ENCODE measurements at regions not wholly inside any gene's neighbourhood (a gene's known extent, or its start where the extent isn't known, plus 50 kb on each side); places are given as distances from the start of the nearest gene placed in this dataset.
"Not testable (repeated sequence)": the region's sequence is repeated elsewhere in the genome, so short reads cannot be mapped to it uniquely, and the experiment has no call there.

DNA sequence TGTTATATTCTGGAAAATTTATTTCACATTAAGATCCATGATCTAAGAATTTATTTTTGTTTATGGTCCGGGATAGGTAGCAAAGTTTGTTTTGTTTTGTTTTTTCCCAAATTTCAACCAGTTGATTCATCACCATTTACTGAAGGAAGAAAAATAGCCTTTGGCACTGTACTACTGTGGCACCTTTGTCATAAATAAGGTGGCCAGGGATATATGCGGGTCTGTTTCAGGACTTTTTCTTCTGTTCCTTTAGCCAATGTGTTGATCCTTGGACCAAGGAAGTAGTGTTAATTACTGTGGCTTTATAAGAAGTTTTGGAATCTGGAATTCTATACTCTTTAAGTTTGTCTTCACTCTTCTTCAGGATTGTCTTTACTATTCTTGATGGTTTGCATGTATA is 171.7 kb downstream of the FAXC start:
- H3K4me3 Mint-ChIP-seq = no peak overlapping the region
- no peaks in the 10 kb centered on the region for H3K4me1 Mint-ChIP-seq (ENCODE audit: low read depth)
- H3K36me3 Mint-ChIP-seq (ENCODE audit: low read depth) = no peaks in the 10 kb centered on the region
- no peaks in the 10 kb centered on the region for H3K27me3 Mint-ChIP-seq (ENCODE audit: low read depth)
- H3K9me3 Mint-ChIP-seq (ENCODE audit: insufficient read depth) = peaks cover 9% of the 10 kb centered on the region
- POLR2A ChIA-PET = no interaction called here
- ATAC-seq (no peak), DNase-seq (no peak)
- CTCF ChIA-PET = no interaction called here
- H3K27ac Mint-ChIP-seq = no peak overlapping the region

DNA sequence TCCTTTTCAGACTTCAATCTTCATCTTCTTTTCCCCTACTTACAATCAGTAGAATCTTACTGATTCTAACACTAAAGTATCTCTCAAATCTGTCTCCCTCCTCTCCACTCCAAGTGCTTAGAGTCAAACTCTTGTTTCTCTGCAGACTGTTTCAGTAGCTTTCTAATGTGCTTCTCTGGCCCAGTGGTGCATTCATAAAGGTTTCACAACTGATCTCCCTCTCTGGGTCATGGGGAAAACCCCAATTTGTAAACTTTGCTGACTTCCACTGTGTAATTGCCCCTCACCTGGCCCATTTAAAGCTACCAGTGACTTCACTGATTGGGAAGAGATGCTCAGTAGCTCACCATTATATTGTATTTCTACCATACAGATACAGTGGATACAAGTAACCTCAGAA is 183.6 kb downstream of the FAXC start:
- POLR2A ChIA-PET = no interaction called here
- no peaks in the 10 kb centered on the region for H3K4me1 Mint-ChIP-seq (ENCODE audit: low read depth)
- H3K27me3 Mint-ChIP-seq (ENCODE audit: low read depth) = no peaks in the 10 kb centered on the region
- H3K4me3 Mint-ChIP-seq = no peak overlapping the region
- no peak for DNase-seq
- CTCF ChIA-PET = no interaction called here
- H3K36me3 Mint-ChIP-seq (ENCODE audit: low read depth) = no peaks in the 10 kb centered on the region
- ATAC-seq = no peak
- no peaks in the 10 kb centered on the region for H3K9me3 Mint-ChIP-seq (ENCODE audit: insufficient read depth)
- H3K27ac Mint-ChIP-seq = no peak overlapping the region

DNA sequence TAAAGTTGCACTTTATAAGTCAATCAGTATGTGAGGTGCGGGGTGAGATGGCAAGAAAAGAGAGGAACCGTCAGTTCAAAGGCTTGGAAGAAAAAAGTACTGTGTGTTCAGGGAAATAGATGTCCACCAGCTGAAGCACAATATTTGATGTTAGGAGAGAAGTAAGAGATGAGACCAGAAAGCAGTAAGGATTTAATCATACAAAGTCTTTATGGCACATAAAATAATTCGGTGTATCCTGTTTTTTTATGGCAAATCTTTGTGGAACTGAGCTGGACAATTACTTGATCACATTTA is 197.2 kb downstream of the FAXC start:
- no peak overlapping the region for H3K27ac Mint-ChIP-seq
- no peak overlapping the region for H3K4me3 Mint-ChIP-seq
- no peak for ATAC-seq
- no peaks in the 10 kb centered on the region for H3K36me3 Mint-ChIP-seq (ENCODE audit: low read depth)
- H3K27me3 Mint-ChIP-seq (ENCODE audit: low read depth) = no peaks in the 10 kb centered on the region
- POLR2A ChIA-PET = no interaction called here
- no peaks in the 10 kb centered on the region for H3K4me1 Mint-ChIP-seq (ENCODE audit: low read depth)
- CTCF ChIA-PET = interaction anchor here (0.6 to 2.1 kb wide), 5 partner anchors 9 to 595 kb away, joined by 3 to 12 read pairs (median 4); no protein-coding TSS in a partner anchor
- no peaks in the 10 kb centered on the region for H3K9me3 Mint-ChIP-seq (ENCODE audit: insufficient read depth)
- no peak for DNase-seq

DNA sequence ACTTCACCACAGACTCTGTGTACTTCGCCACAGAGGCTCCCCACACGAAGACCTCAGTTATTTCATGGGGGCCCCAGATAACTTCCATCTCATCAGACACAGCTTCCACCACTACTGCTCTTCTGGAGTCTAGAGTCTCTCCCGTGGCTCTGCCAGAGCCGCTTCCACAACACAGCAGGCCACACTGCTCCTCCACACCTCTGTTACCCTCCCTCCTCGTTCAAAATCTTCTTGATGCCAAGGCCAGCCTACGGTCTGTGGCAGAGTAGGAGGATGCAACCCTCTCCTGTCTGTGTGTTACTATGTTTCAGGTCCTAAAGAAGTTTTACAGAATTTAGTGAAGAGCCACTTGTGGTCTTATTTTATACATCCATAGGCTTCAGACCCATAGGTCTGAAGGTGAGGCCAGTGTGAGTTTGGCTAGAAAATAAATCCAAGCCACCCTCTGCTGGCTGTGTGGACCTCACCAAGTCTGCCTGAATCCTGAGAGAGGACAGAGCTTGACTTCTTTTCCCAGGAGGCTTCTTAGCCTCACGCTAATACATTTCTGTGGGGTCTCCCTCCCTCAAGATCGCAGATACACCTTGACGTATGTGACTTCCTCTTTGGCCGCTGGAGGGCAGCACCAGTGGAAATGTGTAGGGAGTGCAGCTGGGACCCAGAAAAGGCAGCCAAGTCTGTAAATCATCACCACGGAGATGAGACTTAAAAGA is 197.7 kb downstream of the FAXC start:
- ChIA-PET POLR2A (no interaction called here), CTCF (interaction anchor here (0.6 to 2.1 kb wide), 5 partner anchors 8 to 596 kb away, joined by 3 to 12 read pairs (median 4); no protein-coding TSS in a partner anchor)
- Mint-ChIP-seq H3K27me3 (ENCODE audit: low read depth) (no peaks in the 10 kb centered on the region), H3K9me3 (ENCODE audit: insufficient read depth) (no peaks in the 10 kb centered on the region), H3K4me3 (no peak overlapping the region), H3K36me3 (ENCODE audit: low read depth) (no peaks in the 10 kb centered on the region), H3K4me1 (ENCODE audit: low read depth) (no peaks in the 10 kb centered on the region), H3K27ac (no peak overlapping the region)
- DNase-seq = peak; percentile 54
- peak; percentile 55 for ATAC-seq

DNA sequence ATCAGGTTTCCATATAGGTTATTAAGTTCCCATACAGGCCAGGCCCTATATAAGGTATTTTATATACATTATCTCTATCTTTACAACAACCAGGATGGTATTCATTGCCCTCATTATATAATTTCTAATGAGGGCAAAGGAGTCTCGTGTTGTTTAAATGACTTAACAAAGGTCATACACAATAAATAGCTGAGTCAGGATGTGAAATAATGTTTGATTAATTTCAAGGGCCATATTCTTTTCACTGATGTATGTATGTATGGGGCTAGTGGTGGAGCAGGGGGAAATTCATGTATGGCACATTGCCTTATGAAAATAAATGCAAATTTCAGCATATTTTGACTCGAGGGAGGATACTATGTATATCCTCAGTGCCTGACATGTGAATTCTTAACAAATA is 200.7 kb downstream of the FAXC start:
- ChIA-PET CTCF (interaction anchor here (0.6 kb wide), 1 partner anchor 30 kb away, joined by 3 read pairs; no protein-coding TSS in a partner anchor), POLR2A (no interaction called here)
- no peak overlapping the region for H3K27ac Mint-ChIP-seq
- H3K9me3 Mint-ChIP-seq (ENCODE audit: insufficient read depth) = no peaks in the 10 kb centered on the region
- H3K36me3 Mint-ChIP-seq (ENCODE audit: low read depth) = no peaks in the 10 kb centered on the region
- H3K4me3 Mint-ChIP-seq = no peak overlapping the region
- ATAC-seq = no peak
- no peaks in the 10 kb centered on the region for H3K4me1 Mint-ChIP-seq (ENCODE audit: low read depth)
- DNase-seq = no peak
- H3K27me3 Mint-ChIP-seq (ENCODE audit: low read depth) = no peaks in the 10 kb centered on the region

DNA sequence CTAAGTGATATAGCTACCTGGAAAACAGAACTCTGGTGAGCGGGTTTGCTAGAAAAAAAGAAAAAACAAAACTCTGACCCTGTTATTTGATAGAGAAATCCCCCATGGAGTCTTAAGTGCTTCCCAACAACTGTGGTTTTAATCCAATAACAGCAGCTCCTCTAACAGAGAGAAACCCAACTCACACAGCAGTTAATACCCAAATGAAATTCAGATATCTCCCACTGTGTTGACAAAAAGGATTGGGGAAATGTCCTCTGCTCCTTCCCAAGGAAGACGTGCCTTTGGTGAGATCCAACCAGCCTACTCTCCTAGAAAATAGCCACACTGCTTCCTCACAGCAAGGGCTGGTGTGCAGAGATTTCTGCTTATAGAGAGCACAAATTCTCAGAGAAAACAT is 200.4 kb upstream of the FBXL4 start:
- CTCF ChIA-PET = no interaction called here
- DNase-seq = no peak
- no peaks in the 10 kb centered on the region for H3K36me3 Mint-ChIP-seq (ENCODE audit: low read depth)
- H3K9me3 Mint-ChIP-seq (ENCODE audit: insufficient read depth) = no peaks in the 10 kb centered on the region
- POLR2A ChIA-PET = no interaction called here
- no peak overlapping the region for H3K27ac Mint-ChIP-seq
- no peak for ATAC-seq
- no peak overlapping the region for H3K4me3 Mint-ChIP-seq
- H3K4me1 Mint-ChIP-seq (ENCODE audit: low read depth) = no peaks in the 10 kb centered on the region
- H3K27me3 Mint-ChIP-seq (ENCODE audit: low read depth) = no peaks in the 10 kb centered on the region

DNA sequence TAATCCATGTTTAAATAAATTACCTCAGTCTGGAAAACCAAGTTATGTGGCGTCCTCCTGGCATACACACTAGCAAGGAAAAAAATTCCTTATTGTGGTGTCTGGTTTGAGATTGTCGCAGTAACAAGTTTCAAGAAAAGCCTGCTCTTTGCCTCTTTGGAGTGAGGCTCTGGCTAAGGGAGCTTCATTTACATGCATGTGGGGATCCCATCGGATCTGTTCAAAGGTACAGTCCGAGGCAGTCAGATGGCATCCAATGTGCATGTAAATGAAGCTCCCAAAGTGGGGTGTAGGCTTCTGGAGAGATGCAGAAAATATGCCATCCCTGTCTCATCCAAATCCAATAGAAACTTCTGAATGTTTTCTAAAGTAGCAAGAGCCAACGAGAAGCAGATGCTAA is 199.5 kb upstream of the FBXL4 start:
- ChIA-PET POLR2A (no interaction called here), CTCF (no interaction called here)
- Mint-ChIP-seq H3K27ac (no peak overlapping the region), H3K4me3 (no peak overlapping the region), H3K27me3 (ENCODE audit: low read depth) (no peaks in the 10 kb centered on the region), H3K4me1 (ENCODE audit: low read depth) (no peaks in the 10 kb centered on the region), H3K36me3 (ENCODE audit: low read depth) (no peaks in the 10 kb centered on the region), H3K9me3 (ENCODE audit: insufficient read depth) (no peaks in the 10 kb centered on the region)
- DNase-seq (no peak), ATAC-seq (no peak)

DNA sequence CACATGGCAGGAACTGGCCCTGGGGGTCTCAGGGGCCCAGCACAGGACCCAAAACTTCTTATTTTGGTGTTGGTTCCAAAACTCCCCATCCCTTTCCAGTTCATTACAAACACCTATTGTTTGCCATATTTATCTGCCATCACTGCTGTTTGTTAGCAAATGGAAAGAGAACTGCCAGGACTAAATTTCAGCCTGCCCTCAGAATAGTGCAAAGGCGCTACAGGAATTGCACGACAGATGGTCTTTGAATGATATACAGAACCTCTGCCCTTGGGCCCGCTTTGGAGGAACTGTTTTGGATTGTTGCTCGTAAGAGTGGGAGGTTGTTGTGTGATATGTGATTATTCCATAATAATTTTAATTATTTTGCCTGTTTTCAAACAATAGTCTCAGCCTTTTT is 199.0 kb upstream of the FBXL4 start:
- ChIA-PET POLR2A (interaction anchor here (0.6 kb wide), 1 partner anchor 13 kb away, joined by 3 read pairs; no protein-coding TSS in a partner anchor), CTCF (no interaction called here)
- H3K27me3 Mint-ChIP-seq (ENCODE audit: low read depth) = no peaks in the 10 kb centered on the region
- DNase-seq (no peak), ATAC-seq (no peak)
- H3K4me3 Mint-ChIP-seq = no peak overlapping the region
- H3K36me3 Mint-ChIP-seq (ENCODE audit: low read depth) = no peaks in the 10 kb centered on the region
- H3K9me3 Mint-ChIP-seq (ENCODE audit: insufficient read depth) = no peaks in the 10 kb centered on the region
- H3K4me1 Mint-ChIP-seq (ENCODE audit: low read depth) = no peaks in the 10 kb centered on the region
- H3K27ac Mint-ChIP-seq = no peak overlapping the region

DNA sequence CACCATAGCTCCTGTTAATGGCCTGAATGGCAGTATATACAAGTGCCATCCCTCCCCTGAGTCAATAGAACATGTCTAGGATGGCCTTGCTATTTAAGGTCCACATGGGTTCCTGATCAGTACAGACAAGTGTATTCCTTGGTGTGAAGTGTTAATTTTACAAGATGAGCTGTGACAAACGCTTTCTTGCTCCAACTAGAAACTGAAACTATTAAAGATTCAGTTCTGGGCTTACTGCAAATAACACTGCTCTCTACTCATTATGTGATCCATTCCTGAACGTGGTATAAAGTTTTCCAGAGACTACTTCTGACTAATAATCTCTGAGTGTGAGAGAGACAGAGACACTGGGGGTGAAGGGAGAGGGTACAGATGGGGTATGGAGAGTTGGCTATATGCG is 198.0 kb upstream of the FBXL4 start:
- no peaks in the 10 kb centered on the region for H3K4me1 Mint-ChIP-seq (ENCODE audit: low read depth)
- H3K27me3 Mint-ChIP-seq (ENCODE audit: low read depth) = no peaks in the 10 kb centered on the region
- no peak overlapping the region for H3K4me3 Mint-ChIP-seq
- H3K36me3 Mint-ChIP-seq (ENCODE audit: low read depth) = no peaks in the 10 kb centered on the region
- CTCF ChIA-PET = no interaction called here
- ATAC-seq (no peak), DNase-seq (no peak)
- H3K9me3 Mint-ChIP-seq (ENCODE audit: insufficient read depth) = no peaks in the 10 kb centered on the region
- POLR2A ChIA-PET = no interaction called here
- no peak overlapping the region for H3K27ac Mint-ChIP-seq

DNA sequence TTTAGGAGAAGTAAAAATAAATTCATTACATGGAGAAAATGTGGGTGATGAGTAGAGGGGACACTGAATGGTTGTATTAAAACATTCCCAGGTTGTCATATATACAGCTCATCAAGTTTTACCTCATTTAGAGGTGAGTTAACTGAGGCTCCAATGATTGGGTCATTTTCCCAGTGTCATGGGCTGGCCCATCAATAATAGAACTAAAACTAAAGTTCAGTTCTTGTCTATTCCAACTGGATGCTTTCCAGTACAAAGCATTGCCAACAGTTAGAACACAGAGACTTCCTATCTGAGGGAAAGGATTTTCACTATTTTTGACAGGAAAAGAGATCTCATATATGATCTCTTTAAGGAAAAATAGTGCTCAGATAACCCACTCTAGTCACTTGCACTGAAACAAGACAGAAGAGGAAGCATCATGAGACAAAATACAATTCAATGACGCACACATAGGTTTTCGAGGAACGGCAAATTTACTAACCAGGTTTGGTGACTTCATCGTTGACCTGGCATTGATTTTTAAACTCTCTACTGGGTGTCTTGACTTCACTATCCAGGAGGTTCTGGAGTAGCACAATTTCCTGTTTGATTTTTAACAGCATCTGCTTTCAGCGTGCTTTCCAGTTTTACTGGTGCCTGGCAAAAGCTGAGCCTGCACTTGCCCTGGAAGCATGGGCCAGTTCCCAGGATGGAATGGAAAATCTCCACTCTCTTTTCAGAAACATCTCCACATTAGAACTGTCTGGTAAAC is 195.5 kb upstream of the FBXL4 start:
- POLR2A ChIA-PET = no interaction called here
- Mint-ChIP-seq H3K9me3 (ENCODE audit: insufficient read depth) (no peaks in the 10 kb centered on the region), H3K27ac (no peak overlapping the region), H3K4me1 (ENCODE audit: low read depth) (no peaks in the 10 kb centered on the region), H3K36me3 (ENCODE audit: low read depth) (no peaks in the 10 kb centered on the region), H3K27me3 (ENCODE audit: low read depth) (no peaks in the 10 kb centered on the region), H3K4me3 (no peak overlapping the region)
- ATAC-seq = no peak
- CTCF ChIA-PET = interaction anchor here (1.0 kb wide), 1 partner anchor 9 kb away, joined by 4 read pairs; no protein-coding TSS in a partner anchor
- no peak for DNase-seq

DNA sequence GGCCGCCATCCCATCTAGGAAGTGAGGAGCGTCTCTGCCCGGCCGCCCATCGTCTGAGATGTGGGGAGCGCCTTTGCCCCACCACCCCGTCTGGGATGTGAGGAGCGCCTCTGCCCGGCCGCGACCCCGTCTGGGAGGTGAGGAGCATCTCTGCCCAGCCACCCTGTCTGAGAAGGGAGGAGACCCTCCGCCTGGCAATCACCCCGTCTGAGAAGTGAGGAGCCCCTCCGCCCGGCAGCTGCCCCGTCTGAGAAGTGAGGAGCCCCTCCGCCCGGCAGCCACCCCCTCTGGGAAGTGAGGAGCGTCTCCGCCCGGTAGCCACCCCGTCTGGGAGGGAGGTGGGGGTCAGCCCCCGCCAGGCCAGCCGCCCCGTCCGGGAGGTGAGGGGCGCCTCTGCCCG is 194.2 kb upstream of the FBXL4 start:
- ATAC-seq; H3K4me3 Mint-ChIP-seq; H3K9me3 Mint-ChIP-seq (ENCODE audit: insufficient read depth); H3K27ac Mint-ChIP-seq; H3K27me3 Mint-ChIP-seq (ENCODE audit: low read depth); DNase-seq; H3K4me1 Mint-ChIP-seq (ENCODE audit: low read depth); H3K36me3 Mint-ChIP-seq (ENCODE audit: low read depth); POLR2A ChIA-PET; CTCF ChIA-PET: not testable (repeated sequence)

DNA sequence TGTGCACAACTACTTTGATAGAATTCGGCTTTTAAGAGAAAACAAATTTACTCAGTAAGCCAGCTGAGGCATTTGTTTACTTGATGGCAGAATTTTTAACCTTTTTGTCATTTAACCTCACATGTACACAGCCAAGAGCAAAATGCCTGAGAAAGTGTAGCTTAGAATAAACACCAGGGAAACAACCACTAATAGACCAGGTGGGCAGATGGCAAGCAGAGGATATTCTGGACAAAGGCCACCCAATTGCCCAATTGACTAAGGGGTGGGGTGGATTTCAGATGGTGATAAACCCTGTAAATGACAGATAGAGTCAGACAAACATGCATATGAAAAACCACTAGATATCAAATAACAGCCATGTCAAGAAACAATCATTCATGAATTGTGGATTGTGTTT is 190.7 kb upstream of the FBXL4 start:
- no peak overlapping the region for H3K4me3 Mint-ChIP-seq
- H3K9me3 Mint-ChIP-seq (ENCODE audit: insufficient read depth) = no peaks in the 10 kb centered on the region
- ChIA-PET CTCF (no interaction called here), POLR2A (no interaction called here)
- H3K36me3 Mint-ChIP-seq (ENCODE audit: low read depth) = no peaks in the 10 kb centered on the region
- H3K27ac Mint-ChIP-seq = no peak overlapping the region
- DNase-seq = no peak
- no peak for ATAC-seq
- no peaks in the 10 kb centered on the region for H3K4me1 Mint-ChIP-seq (ENCODE audit: low read depth)
- peaks cover 4% of the 10 kb centered on the region for H3K27me3 Mint-ChIP-seq (ENCODE audit: low read depth)

DNA sequence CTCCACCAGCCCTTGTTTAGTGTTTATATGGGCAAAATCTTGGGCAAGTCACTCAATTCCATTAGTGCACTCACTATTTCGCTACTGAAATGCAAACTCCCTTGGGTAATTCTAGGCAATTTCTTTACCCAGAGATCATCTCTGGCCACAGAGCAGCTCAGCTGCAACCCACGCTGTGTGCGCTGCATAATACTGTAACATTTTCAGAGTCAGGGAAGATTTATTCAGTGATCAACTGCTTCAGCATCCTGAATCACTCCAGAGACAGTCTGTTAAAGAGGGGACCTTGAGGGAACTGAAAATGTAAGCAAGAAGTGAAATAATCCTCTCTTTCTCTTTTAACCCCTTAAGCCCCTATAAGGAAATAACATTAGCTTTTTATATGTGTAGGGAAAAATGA is 189.6 kb upstream of the FBXL4 start:
- Mint-ChIP-seq H3K27me3 (ENCODE audit: low read depth) (peaks cover 6% of the 10 kb centered on the region), H3K4me3 (no peak overlapping the region), H3K9me3 (ENCODE audit: insufficient read depth) (no peaks in the 10 kb centered on the region), H3K27ac (no peak overlapping the region), H3K4me1 (ENCODE audit: low read depth) (no peaks in the 10 kb centered on the region), H3K36me3 (ENCODE audit: low read depth) (no peaks in the 10 kb centered on the region)
- ChIA-PET CTCF (no interaction called here), POLR2A (no interaction called here)
- DNase-seq (no peak), ATAC-seq (no peak)

Measured in activated CD8-positive, alpha-beta T cell treated with anti-CD3 and anti-CD28 coated beads, Interleukin-2, amount 10 ng/mL, durations not matched to agents 7 days and 5 days (primary cell).